ENCODE measurements at regions not wholly inside any gene's neighbourhood (a gene's known extent, or its start where the extent isn't known, plus 50 kb on each side); places are given as distances from the start of the nearest gene placed in this dataset.

- no peak for DNase-seq (ENCODE audit: extremely low read depth, low read depth)
- TF ChIP-seq CTCF (IDR thresholded peaks at IDR 0.05; ENCODE audit: low read depth, low read length), result no peak
Measured at GRCh38 chr1:184854496-184855140, 100.0 kb upstream of the EDEM3 start.

GRCh38 chr1:184854036-184854435 lies 99.4 kb upstream of the EDEM3 start:
- no peak for TF ChIP-seq CTCF (IDR thresholded peaks at IDR 0.05; ENCODE audit: low read depth, low read length)
- DNase-seq (ENCODE audit: extremely low read depth, low read depth), result no peak

GRCh38 chr1:184851822-184852746 lies 97.4 kb upstream of the EDEM3 start:
- no peak for DNase-seq (ENCODE audit: extremely low read depth, low read depth)
- TF ChIP-seq CTCF (IDR thresholded peaks at IDR 0.05; ENCODE audit: low read depth, low read length), result no peak

GRCh38 chr1:184843732-184844495 lies 89.3 kb upstream of the EDEM3 start:
- no peak for DNase-seq (ENCODE audit: extremely low read depth, low read depth)
- TF ChIP-seq CTCF (IDR thresholded peaks at IDR 0.05; ENCODE audit: low read depth, low read length), result no peak

GRCh38 chr1:184840596-184840995 lies 85.9 kb upstream of the EDEM3 start:
- no peak for DNase-seq (ENCODE audit: extremely low read depth, low read depth)
- no peak for TF ChIP-seq CTCF (IDR thresholded peaks at IDR 0.05; ENCODE audit: low read depth, low read length)

GRCh38 chr1:184838504-184838951 lies 83.9 kb upstream of the EDEM3 start:
- no peak for TF ChIP-seq CTCF (IDR thresholded peaks at IDR 0.05; ENCODE audit: low read depth, low read length)
- peak; percentile 79 for DNase-seq (ENCODE audit: extremely low read depth, low read depth)

Data from AG09319 (cell line).